ENCODE measurements at regions not wholly inside any gene's neighbourhood (a gene's known extent, or its start where the extent isn't known, plus 50 kb on each side); places are given as distances from the start of the nearest gene placed in this dataset.
"Not testable (repeated sequence)": the region's sequence is repeated elsewhere in the genome, so short reads cannot be mapped to it uniquely, and the experiment has no call there.

DNA sequence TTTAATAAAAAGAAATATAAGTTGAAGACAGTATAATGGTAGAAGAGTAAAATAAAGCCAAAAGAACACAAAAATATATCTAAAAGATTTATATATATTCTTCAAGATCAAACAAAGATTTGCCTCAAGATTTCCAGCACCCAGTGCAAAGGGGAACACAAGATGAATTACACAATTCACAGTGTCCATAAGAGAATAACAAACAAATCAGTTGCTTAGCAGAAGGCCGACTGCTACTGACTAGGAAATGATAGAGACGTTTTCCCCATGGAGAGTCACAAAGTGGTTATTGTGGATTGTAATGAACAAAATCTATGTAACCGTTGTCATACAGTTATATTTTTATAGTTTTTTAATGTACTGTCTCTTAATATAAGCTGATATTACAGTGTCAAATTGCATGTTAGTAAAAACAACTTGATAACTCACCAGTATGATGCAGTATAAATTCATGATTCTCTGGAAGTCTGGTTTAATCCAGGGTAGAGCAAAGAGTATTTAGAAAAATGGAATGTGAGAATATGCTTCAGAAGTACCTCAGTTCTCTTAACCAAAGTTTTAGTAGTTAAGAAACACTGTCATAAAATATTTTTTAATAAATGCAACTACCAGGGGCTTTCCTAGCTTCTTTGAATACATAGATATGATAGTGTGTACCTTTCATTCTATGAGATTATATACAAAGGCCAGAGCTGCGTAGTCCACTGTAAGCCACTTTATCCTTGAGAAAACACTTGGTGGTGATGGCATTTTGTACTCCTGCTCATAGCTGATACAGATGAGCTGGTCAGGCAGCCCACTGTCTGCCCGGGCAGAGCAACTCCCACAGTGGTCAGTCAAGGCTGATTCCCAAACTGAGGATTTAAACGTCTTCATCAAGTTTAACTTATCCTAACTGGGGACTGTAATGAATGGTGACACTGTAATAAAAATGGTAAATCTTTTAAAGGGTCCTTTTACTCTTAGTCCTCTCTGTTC, 180.5 kb upstream of the DTNA start:
- DNase-seq = no peak

GRCh38 chr18:34531110-34531509, 179.0 kb upstream of the DTNA start:
- no peak for DNase-seq

DNA sequence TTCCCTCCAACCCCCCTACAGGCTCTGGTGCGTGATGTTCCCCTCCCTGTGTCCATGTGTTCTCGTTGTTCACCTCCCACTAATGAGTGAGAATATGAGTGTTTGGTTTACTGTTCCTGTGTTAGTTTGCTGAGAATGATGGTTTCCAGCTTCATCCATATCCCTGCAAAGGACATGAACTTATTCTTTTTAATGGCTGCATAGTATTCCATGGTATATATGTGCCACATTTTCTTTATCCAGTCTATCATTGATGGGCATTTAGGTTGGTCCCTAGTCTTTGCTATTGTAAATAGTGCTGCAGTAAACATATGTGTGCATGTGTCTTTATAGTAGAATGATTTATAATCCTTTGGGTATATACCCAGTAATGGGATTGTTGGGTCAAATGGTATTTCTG, 175.5 kb upstream of the DTNA start:
- not testable (repeated sequence) for DNase-seq

GRCh38 chr18:34540897-34541296, 169.2 kb upstream of the DTNA start:
- no peak for DNase-seq

DNA sequence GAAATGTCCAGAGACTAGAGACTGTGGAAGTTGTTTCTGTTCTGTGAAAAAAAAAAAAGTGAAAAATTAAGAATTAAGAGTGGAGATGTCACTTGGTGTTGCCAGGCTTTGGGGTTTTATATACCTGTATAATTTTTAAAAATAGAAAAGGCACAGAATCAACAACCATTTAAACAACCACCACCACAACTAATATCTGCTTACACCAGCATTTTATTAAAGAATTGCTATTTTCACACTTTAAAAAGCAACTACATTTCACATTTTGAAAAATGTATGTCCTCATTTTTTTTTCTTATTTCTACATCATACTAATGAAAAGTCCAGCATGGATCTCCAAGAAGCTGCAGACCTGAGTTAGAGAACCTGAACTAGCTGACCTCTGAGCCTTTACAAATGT, 167.5 kb upstream of the DTNA start:
- no peak for DNase-seq

- no peak for DNase-seq
Observed at GRCh38 chr18:34543356-34543755, 166.7 kb upstream of the DTNA start.

DNA sequence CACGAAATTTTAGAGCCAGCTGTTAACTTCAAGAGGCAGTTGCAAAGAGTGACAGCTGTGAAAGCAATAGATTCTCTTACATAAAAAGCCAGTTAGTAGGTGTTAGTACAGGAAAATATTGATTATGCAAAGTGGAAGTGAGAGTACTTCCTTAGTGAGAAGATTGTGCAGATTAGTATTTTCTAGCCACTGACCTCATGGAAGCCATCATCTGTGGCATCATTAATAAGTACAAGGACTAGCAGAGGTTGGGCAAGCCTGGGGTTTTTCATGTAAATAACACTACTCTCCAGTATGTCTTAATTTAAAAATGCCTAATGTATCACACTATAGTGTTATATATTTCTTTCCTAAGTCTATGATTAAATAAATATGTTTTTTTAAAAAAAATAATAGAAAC, 166.2 kb upstream of the DTNA start:
- DNase-seq = no peak

GRCh38 chr18:34544930-34545329, 165.2 kb upstream of the DTNA start:
- DNase-seq = no peak

- DNase-seq = no peak
Observed at GRCh38 chr18:34548120-34548972, 161.8 kb upstream of the DTNA start.

GRCh38 chr18:34548973-34549294, 161.2 kb upstream of the DTNA start:
- no peak for DNase-seq

GRCh38 chr18:34549367-34549766, 160.7 kb upstream of the DTNA start:
- no peak for DNase-seq

DNA sequence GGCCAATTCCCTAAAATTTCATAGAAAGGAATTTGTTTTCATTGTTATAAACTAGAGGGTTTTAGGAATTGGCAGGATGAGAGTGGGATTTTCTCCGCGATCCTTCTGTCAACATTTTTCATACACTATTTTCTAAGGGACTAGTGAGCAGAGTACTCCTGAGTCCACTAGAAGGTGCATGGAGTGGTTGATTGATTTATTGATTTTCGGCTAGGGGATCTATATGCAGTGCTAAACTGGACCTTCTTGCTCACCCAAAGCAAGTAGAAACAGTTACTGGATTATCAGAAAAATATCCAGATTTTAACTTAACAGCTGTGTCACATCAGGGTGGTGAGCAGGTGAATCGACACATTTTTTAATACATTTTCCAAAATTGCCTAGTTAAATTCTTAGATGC, 159.9 kb upstream of the DTNA start:
- no peak for DNase-seq

DNA sequence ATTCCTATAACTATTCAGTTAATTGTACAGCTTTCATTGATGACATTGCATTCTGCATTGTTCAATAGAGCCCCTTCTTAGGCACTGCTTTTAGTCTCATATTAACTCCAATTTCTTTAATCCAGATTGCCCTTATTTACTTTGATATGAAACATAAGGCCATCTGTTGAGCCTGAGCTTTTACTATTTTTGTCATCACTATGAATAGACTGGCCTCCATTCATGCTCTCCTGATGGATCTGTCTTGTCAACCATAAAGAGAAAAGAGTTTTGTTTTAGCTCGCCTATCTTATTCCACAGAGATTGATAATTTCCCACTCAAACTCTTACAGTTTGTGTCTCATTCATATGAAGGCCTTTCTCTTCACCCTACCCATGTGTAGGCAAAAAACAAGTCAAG, 159.2 kb upstream of the DTNA start:
- DNase-seq = no peak

DNA sequence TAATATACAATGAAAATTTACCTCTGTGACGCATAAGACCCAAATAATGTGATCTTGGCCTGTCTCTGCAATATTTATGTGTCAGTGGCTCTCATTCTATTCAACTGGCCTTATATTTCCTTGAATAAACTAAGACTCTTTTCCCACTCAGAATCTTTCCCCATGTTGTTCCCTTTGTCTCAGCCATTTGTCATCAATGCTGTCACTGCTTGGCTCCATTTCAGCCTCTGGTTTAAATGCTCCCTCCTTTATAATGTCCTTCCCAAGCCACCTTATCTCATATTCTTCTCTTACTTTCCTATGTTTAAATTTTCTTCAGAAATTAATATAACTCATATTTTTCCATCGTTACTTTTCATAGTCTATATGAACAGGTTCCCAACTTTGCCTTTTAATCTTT, 158.3 kb upstream of the DTNA start:
- no peak for DNase-seq

DNA sequence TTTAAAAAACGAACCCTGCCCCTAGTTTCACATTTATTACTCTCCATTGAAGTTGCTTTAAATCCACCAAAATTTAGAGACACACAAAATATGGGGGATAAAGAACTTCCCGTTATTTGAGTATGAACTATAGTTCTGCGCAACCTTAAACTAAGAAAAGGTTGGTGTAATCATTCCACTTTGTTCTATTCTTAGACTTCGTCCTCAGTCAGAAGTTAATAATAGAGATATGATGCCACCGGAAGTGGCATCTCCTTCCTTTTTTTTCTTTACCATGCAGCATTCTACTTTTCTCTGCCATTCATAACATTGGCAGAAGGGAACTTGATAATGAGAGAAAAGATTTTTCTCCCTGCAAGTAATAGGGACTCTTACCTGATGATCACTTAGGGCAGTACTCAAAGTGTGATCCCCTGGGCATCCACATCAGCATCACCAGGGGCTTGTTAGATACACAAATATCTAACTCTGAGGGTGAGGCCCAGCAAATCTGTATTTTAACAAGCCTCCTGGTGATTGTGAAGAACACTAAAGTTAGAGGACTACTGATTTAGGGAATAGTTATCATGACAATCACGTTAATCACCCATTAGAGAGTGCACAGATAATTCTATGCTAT, 147.7 kb upstream of the DTNA start:
- DNase-seq = no peak

- no peak for DNase-seq
Observed at GRCh38 chr18:34567857-34568256, 142.2 kb upstream of the DTNA start.

DNA sequence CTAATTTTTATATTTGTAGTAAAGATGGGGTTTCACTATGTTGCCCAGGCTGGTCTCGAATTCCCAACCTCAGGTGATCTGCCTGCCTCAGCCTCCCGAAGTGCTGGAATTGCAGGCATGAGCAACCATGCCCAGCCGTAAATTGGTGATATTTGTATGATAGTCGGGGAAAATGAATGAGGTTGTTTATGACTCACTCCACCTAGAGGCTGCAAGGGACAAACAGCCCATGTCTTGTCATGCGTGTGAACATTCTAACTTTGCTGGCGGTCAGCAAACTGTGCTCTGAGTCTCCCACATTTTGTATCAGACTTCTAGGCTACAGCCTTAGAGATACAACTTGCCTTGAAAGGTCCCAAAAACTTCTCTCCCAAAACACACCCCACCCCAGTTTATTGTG, 133.5 kb upstream of the DTNA start:
- no peak for DNase-seq

DNA sequence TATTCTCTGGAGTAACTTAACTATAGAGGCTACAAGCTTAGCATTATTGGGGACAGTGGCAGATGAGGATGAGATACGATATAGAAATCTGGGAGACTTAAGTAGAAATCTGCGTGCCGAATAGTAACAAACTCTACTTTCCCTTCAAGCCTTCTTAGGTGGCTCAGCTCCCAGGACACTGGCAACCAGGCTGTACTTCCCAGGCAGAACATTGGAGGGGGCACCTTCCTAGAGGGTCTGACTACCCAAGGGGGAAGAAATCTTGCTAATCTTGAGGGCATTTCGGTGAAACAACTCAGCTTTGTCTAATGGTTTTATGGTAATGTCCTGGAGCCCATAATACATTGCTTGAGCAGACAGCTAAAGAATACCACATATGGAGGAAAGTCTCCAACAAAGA, 126.2 kb upstream of the DTNA start:
- DNase-seq = no peak

DNA sequence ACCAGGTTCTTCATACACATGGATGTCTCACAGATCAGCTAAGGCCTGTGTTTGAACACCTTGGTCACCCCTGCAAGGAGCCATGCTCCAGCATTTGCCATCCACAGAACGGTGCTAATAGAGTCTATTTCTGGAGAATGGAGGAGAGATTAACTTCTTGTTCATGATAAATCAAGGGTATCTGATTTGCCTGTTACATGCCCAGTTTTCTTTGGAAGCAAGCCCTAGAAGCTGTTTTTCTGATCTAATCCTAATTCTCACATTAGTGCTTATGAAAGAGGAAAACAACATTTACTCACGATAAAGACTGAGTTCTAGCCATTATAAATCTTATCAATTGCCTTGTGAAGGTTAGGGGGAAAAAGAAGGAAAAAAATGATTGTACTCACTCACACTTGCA, 119.6 kb upstream of the DTNA start:
- DNase-seq = no peak

DNA sequence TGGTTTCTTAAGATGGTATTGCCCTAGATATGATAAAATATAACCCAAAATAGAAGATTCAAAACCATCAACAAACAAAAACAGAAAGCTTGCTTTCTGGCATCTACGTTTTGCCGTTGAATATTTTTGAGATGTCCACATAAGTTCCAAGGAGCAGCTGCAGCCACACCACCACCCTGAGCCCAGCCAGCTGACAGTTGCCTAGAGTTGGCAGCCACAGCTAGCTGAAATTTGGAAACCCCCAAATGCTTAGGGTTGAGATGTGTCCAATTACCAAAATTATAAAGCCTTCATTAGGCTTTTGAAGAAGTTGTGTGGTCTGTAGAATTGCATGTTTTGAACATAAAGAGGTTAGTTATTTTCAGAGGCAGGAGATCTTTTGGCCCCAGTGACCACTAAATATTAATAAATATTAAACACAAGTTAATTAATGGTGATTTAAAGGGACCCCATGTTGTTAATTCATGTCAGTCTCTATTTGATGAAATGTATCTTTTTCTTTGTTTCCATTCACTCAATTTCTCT, 118.1 kb upstream of the DTNA start:
- no peak for DNase-seq

DNA sequence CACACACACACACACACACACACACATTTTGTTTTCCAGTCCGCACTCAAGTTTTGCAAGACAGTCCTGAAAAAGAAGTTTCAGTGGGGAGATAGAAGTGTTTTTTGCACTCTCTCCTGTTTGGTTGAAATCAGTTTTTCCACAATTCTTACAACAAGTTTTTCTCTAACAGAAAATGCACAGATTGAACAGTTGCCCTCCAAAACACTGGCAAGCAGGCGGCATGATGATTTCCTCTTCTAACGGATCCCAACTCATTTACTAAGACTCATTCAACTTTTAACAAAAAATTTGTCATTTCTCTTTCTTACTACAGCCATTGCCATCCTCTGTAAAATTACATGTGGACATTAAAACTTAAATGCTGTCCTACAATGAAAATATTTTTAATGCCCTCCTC, 117.6 kb upstream of the DTNA start:
- DNase-seq = no peak

GRCh38 chr18:34592961-34593382, 117.1 kb upstream of the DTNA start:
- no peak for DNase-seq

- no peak for DNase-seq
Observed at GRCh38 chr18:34594266-34594665, 115.8 kb upstream of the DTNA start.
